G401.6 (cell line): ENCODE measurements at regions not wholly inside any gene's neighbourhood (a gene's known extent, or its start where the extent isn't known, plus 50 kb on each side); places are given as distances from the start of the nearest gene placed in this dataset.
"Not testable (repeated sequence)": the region's sequence is repeated elsewhere in the genome, so short reads cannot be mapped to it uniquely, and the experiment has no call there.

Source experiments
- FAIRE-seq: peaks from 2 replicates; lab custom pipeline; 2012; peaks lifted over from hg19 to GRCh38; lab: Jason Lieb, UNC

GRCh38 chr19:28619816-28620429, 593.0 kb downstream of the UQCRFS1 start:
- no peak for FAIRE-seq

GRCh38 chr19:28618504-28618903, 594.4 kb downstream of the UQCRFS1 start:
- FAIRE-seq = no peak

DNA sequence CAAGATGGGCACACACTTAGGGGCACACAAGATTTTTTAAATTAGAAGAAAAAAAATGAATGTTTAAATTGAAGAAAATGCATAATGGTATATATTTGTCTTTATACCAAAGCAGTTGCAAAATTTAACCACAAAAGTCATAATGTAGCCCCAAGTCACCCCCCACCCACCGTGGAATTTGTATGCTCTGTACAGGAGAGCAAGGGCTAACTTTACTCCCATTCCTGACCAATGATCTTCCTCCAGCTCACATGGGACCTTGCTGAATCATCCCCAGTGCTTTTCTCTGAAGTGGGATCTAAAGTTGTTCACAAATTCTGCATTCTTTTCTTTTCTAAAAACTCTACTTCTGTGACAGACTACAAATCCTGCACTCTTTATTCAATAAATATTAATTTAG, 597.0 kb downstream of the UQCRFS1 start:
- FAIRE-seq = no peak

DNA sequence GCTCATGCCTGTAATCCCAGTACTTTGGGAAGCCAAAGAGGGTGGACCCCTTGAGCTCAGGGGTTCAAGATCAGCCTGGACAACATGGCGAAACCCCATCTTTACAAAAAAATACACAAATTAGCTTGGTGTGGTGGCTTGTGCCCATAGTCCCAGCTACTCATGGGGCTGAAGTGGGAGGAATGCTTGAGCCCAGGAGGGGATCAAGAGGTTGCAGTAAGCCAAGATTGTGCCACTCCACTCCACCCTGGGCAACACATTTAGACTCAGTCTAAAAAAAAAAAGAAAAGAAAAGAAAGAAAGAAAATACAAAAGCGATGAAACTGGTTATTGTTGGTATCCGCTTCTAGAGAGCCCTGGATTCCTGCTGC, 597.4 kb downstream of the UQCRFS1 start:
- FAIRE-seq = no peak

- no peak for FAIRE-seq
Observed at GRCh38 chr19:28614634-28615545, 598.1 kb downstream of the UQCRFS1 start.

DNA sequence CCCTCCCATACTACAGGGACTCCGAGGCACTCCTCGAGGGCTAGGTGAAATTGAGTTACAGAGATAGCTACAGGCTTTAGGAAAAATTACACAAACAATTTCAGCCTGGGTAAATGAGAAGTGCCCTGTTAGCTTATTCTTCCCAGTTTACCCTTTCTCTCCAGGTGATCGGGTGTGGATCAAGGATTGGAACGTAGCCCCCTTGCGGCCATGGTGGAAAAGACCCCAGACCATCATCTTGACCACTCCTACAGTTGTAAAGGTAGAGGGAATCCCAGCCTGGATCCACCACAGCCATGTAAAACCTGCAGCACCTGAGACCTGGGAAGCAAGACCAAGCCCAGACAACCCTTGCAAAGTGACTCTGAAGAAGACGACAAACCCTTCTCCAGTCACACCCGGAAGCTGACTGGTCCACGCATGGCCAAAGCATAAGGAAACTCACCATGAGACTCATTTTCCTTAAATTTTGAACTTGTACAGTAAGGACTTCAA, 600.6 kb downstream of the UQCRFS1 start:
- no peak for FAIRE-seq

DNA sequence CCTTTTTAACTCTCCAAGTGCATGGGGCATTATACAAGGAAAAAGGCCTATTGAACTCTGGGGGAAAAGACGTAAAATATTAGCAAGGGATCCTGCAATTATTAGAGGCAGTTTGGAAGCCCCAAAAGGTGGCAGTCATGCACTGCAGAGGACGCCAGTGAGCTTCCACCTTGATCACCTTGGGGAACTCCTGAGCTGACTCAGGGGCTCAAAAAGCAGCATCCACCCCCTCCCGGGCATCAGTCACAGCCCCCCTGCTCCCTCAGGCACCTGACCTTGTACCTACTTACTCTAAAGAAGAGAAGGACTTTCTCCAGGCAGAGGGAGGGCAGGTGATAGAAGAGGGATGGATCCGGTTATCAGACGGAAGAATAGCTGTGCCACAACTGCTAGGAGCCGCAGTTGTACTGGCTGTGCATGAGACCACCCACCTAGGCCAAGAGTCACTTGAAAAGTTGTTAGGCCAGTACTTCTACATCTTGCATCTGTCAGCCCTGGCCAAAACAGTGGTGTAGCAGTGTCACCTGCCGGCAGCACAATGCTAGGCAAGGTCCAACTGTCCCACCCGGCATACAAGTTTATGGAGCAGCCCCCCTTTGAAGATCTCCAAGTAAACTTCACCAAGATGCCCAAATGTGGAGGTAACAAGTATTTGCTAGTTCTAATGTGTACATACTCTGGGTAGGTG, 601.6 kb downstream of the UQCRFS1 start:
- FAIRE-seq = not testable (repeated sequence)

GRCh38 chr19:28610731-28611130, 602.2 kb downstream of the UQCRFS1 start:
- no peak for FAIRE-seq

- FAIRE-seq = no peak
Observed at GRCh38 chr19:28609944-28610343, 603.0 kb downstream of the UQCRFS1 start.

GRCh38 chr19:28609091-28609755, 603.7 kb downstream of the UQCRFS1 start:
- FAIRE-seq = no peak

DNA sequence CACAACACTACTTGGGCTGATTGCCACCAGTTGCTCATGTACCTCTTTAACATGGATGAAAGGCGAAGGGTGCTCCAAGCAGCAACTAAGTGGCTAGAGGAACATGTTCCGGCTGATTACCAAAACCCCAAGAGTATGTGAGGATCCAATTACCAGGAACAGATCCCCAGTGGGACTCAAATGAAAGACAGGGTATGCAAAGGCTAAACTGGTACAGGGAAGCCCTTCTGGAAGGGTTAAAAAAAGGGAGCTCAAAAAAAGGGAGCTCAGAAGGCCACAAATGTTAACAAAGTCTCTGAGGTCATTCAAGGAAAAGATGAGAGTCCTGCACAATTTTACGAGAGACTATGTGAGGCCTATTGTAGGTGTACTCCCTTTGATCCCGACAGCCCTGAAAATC, 604.7 kb downstream of the UQCRFS1 start:
- FAIRE-seq = no peak

DNA sequence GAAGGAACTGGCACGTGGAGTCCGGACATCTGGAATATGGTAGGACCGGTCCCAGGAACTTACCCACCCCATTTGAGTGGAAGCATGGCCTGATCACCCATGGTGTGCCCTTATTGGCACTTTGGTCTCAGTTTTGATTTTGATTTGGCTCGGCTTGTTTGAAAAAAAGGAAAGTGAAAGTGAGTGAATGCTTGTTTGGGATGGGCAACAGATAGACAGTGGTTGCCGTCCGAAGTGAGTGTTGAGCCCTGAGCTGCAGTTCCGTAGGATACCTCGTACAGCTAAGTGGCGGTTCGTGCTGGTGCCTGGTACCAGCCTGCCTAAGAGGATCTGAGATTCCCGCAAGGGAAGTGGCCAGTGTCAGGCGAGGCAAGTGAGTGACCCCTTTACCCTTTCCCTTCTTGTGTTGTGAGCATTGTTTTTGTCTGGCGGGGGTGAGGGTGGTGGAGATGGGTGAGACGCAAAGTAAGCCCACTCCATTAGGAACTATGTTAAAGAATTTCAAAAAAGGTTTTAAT, 605.8 kb downstream of the UQCRFS1 start:
- FAIRE-seq = no peak

DNA sequence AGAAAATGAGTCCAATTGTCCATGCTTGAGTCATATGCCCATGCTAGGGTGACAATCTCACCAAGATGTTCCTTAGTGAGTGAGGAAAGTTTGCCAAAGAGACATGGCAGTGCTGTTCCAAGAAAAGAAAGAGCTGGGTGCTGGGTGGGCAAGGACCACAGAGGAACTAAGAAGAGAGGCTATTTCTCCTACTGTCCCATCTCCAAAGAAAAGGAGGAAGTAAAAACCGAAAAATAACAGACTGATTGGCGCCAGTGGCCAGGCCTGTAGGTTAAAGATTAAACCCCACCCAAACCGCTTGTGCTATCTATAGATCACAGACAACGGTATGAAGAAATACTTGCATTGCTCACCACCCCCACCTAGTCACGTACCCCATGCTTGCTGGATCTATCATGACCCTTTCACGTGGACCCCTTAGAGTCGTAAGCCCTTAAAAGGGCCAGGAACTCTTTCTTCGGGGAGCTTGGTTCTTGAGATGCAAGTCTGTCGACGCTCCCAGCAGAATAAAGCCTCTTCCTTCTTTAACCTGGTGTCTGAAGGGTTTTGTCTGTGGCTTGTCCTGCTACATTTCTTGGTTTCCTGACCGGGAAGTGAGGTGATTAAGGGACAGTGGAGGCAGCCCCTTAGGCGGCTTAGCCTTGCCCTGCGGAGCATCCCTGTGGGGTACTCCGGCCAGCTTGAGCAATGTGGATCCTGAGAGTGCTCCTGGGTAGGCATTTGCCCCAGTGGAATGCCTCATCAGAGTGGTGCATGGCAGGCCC, 606.5 kb downstream of the UQCRFS1 start:
- FAIRE-seq = no peak

DNA sequence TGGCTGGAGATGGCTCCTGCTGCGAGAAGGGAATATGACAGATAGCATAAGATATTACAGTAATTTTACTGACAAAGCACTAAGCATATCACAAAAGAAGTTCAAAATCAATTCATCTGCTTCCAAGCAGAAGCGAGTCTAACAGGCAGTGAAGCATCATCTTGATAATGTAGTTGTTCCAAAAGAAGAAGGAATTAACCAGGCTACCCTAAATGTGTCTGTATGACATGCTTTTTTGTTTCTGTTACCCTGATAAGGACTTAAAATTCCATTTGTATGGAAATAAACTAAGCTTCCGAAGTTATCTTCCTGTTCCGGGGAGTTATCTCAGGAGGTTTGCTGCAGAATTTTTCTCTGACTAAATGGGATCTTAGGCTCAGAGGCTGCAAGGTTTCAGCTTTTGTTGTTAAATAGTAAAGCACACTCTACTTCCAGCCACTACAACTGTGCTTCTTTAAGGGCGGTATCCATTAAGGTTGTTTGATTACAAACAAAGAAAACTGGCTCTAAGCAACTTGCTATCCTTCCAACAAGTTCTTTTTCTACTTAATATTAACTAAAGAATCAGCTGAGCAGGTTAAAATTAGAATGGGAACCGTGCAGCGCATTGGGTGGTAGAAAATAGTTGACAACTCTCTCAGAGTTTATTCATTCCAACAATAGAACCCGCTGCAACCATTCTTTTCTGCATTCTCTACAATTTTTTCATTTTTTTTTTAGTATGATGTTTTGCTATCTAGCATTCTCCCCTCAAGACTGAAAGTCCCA, 607.3 kb downstream of the UQCRFS1 start:
- no peak for FAIRE-seq

DNA sequence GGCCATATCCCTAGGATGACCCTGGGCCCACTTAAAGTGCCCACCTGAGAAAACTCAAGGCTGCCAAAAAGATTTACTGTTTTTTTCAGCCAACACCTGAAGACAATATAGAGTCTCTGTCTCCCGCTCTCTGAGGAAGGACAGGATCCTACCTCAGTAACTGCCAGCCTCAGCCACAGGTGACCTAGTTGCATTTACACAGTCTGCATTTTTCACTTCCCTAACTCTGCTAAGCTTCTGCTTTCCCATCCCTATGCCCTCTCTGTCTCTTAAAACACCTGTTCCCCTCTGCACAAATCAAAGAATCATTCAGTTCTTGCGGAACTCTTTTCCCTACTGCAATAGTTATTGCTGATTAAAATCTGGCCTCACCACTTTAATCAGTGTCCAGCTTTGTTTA, 609.5 kb downstream of the UQCRFS1 start:
- FAIRE-seq = no peak

GRCh38 chr19:28602675-28603298, 610.2 kb downstream of the UQCRFS1 start:
- FAIRE-seq = no peak

GRCh38 chr19:28601723-28602440, 611.1 kb downstream of the UQCRFS1 start:
- FAIRE-seq = no peak

DNA sequence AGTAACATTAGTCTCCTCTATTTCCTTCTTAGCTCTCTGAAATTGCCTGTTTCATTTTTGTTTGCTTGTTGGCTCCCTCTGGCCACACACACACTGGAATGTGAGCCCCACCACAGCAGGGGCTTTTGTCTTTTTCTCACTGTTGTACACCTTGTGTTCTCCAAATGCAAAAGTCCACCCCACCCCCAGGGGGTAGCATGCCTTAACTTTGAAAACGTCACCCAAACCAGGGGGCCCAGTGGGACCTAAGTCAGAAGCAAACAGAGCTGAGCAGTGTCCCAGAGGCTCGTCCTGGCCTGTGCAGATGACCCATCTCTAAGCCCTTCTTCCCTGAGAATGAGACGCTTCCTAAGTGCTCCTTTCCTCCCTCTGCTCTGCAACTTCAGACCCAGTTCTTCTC, 614.1 kb downstream of the UQCRFS1 start:
- FAIRE-seq = no peak

DNA sequence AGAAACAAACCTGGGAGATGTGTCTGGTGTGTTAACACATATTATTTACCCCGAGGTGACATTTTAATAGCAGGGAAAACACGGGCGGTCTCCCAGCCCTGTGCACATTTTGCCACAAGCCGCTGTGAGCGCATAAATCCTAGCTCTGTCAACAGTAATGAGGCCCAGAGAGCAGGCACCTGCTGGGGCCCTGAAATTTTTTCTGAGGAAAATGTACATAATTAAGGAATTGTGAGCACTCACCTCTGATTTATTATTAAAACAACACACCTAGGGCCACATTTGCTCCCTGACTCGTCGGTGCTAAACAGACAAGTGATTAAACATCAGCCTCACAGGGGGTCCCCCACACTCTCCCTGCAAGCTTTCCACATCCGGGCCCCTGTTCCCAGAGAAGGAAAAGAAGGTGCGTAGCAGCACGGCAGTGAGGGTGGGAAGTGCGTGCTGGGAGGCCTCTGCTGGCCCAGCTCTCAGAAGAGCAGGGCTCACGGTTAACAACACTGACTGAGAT, 616.3 kb downstream of the UQCRFS1 start:
- no peak for FAIRE-seq
